Superior temporal gyrus (tissue), 1 donor: ENCODE measurements at regions not wholly inside any gene's neighbourhood (a gene's known extent, or its start where the extent isn't known, plus 50 kb on each side); places are given as distances from the start of the nearest gene placed in this dataset.

Source experiments
- DNase-seq: peaks from one replicate; pipeline ENCODE4 v3.0.0-alpha.2; 2016; ENCODE audit errors: extremely low spot score

DNA sequence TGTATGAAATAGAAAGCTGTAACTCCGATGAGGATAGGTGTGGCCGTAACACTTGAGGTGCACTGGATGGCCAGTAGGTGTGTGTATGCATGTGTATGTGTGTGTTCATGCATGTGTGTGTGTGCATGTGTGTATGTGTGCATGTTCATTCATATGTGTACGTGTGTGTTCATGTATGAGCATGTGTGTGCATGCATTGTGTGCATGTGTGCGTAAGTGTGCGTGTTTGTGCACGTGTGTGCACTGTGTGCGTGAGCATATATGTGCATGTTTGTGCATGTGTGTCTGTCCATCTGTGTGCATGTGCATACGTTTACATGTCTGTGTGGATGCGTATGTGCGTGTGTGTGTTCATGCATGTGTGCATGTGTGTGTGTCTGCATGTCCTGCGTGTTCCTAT lies 145.5 kb downstream of the C16orf95 start:
- DNase-seq = no peak

DNA sequence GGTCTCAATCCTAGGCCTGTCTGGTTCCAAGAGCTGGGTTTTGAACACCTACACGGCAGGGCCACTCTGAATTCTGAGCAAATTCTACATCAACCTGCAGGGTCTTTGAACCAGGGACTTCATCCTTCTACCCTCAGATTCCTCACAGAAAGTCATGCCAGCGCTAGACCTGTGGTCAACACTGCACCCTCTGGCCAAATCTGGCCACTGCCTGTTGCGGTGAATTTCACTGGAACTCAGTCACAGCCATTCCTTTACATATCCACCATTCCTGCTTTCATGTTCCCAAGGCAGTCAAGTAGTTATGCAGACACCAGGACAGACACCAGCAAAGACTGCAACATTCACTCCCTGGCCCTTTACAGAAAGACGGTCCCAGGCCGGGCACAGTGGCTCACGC lies 144.6 kb downstream of the C16orf95 start:
- DNase-seq = no peak

DNA sequence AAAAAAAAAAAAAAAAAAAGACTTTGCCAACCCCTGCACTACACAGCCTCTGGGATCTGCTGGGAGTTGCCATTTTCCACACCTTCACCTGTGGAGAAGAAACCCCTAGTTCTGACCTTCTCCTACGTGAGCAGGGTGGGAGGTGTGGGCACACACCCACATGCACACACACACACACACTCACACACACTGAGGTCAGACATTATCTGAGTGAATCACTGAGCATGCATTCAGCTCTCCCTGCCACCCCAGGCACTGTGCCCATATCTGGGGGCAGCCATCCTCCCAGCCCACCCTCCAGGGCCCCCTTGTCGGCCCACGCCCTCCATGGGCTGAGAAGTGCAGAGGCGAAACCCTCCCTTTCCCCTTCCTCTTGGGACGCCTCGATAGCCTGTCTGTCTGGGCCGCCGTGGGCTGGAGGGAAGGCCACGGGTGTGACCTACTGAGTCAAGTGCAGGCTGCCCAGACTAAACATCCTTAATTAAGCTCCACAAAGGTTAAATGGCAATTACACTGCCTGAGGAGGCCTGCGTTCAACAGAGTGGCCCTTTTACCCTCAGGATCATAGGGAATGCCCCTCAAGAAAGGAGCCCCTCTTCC lies 143.8 kb downstream of the C16orf95 start:
- DNase-seq = no peak

- no peak for DNase-seq
Measured at GRCh38 chr16:87174061-87174460, 143.1 kb downstream of the C16orf95 start.

DNA sequence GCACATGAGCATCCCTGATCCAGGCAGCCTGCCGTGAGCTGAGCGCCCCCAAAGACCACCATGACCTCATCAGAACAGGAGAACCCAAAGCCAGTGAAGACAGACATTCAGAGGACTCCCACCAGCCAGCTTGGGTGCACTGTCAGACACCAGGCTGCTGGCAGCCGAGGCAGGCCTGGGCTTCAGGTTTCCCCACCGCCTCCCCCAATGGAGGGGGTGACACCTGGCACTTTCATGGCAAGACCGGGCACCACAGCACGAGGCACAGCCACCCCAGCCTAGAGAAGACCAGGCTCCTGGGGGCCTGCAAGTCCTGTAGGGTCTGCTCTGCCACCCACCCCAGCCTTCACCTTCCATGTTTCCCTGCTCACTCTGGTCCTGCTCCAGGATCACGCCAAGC lies 140.5 kb downstream of the C16orf95 start:
- no peak for DNase-seq

DNA sequence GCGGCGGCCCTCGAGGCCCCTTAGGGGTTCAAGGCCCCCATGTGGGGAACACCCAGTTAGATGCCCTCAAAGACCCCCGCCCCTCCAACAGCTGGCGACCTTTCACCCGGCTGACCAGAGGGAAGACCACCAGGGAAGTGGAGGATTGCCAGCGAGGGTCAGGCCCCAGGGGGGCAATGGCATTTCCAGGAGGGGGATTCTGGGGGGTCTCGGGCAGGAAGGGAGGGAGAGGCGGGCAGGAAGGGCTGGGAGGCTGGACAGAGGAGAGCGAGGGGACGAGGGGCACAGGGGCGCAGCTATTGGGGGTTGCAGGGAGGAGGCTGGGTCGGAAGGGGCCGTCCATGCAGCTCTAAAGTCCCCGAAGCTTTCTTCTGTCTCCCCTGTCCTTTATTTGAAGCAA lies 139.5 kb downstream of the C16orf95 start:
- DNase-seq = no peak

DNA sequence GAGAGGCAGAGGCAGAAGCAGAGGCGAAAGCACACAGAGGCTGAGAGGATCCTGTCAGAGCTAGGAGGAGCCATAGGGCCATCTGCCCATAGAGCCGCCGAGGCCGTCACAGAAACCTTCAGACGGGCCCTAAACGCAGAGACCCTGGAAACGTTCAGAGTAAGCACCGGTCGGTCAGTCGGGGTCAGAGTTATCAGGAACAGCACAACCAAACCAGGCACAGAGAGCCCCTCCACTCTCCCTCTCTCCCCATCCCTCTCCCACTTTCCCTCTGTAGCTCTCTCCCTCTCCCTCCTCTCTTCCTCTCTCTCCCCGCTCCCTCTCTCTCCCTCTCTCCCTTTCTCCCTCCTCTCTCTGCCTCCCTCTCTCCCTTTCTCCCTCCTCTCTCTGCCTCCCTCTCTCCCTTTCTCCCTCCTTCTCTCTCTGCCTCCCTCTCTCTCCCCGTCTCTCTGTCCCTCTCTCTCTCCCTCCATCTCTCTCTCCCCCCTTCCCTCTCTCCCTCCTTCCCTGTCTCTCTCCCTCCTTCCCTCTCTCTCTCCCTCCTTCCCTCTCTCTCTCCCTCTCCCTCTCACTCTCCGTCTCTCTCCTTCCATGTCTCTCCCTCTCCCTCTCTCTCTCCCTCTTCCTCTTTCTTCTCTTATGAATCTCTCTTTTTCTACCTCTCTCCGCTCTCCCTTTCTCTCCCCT lies 138.9 kb downstream of the C16orf95 start:
- DNase-seq = no peak

- no peak for DNase-seq
Measured at GRCh38 chr16:87178977-87179376, 138.2 kb downstream of the C16orf95 start.

- DNase-seq = no peak
Measured at GRCh38 chr16:87180069-87180468, 137.1 kb downstream of the C16orf95 start.

DNA sequence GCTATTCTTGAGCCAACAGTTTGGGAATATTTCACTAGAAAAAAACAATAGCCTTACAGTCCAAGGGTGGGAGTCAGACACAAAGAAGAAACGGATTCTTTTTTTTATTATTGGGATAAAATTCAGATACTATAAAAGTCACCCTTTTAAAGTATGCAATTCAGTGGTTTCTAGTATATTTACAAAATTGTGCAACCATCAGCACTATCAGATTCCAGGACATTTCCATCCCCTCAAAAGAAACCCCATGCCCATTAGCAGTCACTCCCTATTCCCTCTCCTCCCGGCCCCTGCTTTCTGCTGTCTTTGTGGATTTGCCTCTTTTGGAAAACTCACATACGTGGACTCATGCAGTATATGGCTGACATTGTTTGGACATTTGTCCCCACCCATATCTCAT lies 134.4 kb downstream of the C16orf95 start:
- DNase-seq = no peak

- no peak for DNase-seq
Measured at GRCh38 chr16:87183647-87184046, 133.5 kb downstream of the C16orf95 start.

GRCh38 chr16:87185308-87185707 lies 131.9 kb downstream of the C16orf95 start:
- no peak for DNase-seq

DNA sequence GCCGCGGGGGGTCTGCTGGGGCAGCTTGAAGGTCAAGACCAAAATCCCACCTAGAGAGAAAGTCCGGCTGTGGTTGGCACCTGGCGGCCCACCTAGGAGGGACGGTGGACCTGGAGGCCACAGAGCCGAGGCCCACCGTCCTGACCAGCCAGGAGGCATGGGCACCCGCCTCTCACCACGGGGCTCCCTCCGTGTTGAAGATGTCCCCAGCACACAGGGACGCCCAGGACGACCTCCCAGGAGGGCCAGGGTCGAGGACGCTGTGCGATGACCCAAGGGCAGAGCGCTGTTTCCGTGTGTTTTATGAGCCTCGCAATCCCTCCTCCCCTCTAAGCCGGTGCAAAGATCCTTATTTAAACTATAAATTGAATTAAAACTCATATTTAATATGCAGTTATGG lies 131.2 kb downstream of the C16orf95 start:
- no peak for DNase-seq

GRCh38 chr16:87186446-87186845 lies 130.7 kb downstream of the C16orf95 start:
- no peak for DNase-seq

GRCh38 chr16:87186876-87187533 lies 130.2 kb downstream of the C16orf95 start:
- no peak for DNase-seq

GRCh38 chr16:87188104-87188503 lies 129.1 kb downstream of the C16orf95 start:
- no peak for DNase-seq

- DNase-seq = no peak
Measured at GRCh38 chr16:87189426-87189825, 127.8 kb downstream of the C16orf95 start.

- DNase-seq = no peak
Measured at GRCh38 chr16:87190288-87191230, 126.6 kb downstream of the C16orf95 start.

DNA sequence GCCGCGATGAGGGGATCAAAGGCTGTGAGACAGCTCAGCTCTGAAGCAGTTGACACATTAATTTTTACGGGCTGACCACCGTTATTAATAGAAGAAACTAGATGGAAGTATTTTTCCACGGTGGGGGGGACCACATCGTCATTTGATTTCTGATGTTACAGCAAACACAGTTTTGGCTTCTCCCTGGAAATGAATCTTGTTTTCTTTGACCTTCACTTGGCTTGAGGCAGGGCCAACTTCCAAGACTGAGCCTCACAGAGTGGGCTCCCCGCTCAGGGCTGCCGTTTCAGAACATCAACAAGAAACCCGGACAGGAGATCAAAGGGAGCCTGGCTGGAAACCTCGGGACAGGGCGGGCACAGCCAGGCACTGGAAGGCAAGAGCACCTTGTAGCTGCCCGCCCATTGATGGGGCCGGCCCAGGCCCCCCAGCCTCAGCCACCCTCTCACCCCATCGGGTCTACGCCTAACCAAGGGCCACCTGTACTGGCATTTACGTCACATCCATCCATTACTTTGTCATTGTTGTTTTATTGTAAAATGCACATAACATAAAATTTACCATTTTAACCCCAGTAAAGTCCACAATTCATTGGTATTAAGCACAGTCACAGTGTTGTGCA lies 124.6 kb downstream of the C16orf95 start:
- no peak for DNase-seq

DNA sequence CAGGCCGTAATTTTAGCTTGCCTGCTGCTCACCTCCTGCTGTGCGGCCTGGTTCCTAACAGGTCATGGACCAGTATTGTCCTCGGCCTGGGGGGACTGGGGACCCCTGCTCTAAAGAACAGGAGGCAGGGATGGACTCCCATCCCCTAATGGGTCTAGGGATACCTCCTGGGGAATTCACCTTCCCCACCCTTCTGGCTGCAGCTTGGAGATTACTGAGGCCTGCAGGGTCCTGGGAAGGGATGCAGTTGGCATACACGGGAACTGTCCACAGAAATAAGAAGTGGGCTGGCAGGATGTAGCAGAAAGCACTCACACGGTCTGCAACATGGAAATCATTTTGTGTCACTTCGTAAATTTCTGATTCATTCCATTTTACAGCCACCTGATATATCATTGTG lies 123.0 kb downstream of the C16orf95 start:
- no peak for DNase-seq

DNA sequence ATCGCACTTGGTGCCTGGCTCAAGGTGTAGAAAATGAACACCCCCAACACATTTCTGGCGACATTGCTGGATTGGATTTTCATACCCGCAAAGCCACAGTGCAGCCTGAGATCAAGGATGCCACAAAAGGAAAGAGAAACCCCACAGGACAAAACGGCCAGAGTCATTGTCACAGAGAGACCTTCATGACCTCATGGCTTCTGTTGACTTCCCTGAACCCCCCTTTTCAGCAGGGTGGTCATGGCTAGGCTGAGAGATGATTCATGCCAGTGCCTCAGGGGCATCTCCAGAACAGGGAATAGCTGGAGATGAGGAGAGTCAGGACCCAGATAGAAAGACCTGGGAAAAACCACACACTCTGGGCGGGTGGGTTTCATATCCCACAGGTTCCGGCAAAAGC lies 122.0 kb downstream of the C16orf95 start:
- DNase-seq = no peak

DNA sequence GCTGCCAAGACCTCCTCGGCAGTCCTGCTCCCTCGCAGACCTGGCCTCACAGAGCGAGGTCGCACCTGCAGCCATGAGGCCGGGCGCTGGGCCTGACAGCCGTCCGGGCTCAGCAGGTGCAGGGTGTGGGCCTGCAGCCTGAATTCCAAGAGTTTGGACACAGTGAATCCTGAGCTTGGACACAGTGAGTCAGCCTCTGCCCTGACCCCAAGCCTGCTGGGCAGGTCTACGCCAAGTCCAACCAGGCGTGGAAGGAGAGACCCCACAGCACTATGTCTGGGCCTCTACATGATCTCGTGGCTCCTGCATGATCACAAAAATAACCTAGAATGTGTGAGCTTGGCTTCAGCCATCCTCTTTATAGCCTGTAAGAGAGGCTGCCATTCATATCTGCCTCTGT lies 121.0 kb downstream of the C16orf95 start:
- no peak for DNase-seq
